ENCODE measurements at regions not wholly inside any gene's neighbourhood (a gene's known extent, or its start where the extent isn't known, plus 50 kb on each side); places are given as distances from the start of the nearest gene placed in this dataset.

- no peak for DNase-seq
Measured at GRCh38 chr10:107933076-107933475, 768.6 kb upstream of the SORCS1 start.

- DNase-seq = no peak
Measured at GRCh38 chr10:107931808-107932207, 767.3 kb upstream of the SORCS1 start.

GRCh38 chr10:107930037-107930436, 765.5 kb upstream of the SORCS1 start:
- no peak for DNase-seq

GRCh38 chr10:107924458-107924857, 760.0 kb upstream of the SORCS1 start:
- no peak for DNase-seq

- no peak for DNase-seq
Measured at GRCh38 chr10:107919626-107920235, 755.2 kb upstream of the SORCS1 start.

- no peak for DNase-seq
Measured at GRCh38 chr10:107918171-107918570, 753.7 kb upstream of the SORCS1 start.

GRCh38 chr10:107915215-107915610, 750.7 kb upstream of the SORCS1 start:
- DNase-seq = no peak

GRCh38 chr10:107914450-107915214, 750.1 kb upstream of the SORCS1 start:
- no peak for DNase-seq

- DNase-seq = no peak
Measured at GRCh38 chr10:107913317-107914294, 749.1 kb upstream of the SORCS1 start.

- no peak for DNase-seq
Measured at GRCh38 chr10:107901076-107901475, 736.6 kb upstream of the SORCS1 start.

GRCh38 chr10:107900131-107900530, 735.6 kb upstream of the SORCS1 start:
- no peak for DNase-seq

GRCh38 chr10:107899502-107900062, 735.1 kb upstream of the SORCS1 start:
- no peak for DNase-seq

GRCh38 chr10:107899075-107899474, 734.6 kb upstream of the SORCS1 start:
- DNase-seq = no peak

- DNase-seq = no peak
Measured at GRCh38 chr10:107898392-107898791, 733.9 kb upstream of the SORCS1 start.

- no peak for DNase-seq
Measured at GRCh38 chr10:107894516-107894915, 730.0 kb upstream of the SORCS1 start.

- DNase-seq = no peak
Measured at GRCh38 chr10:107889105-107889504, 724.6 kb upstream of the SORCS1 start.

- DNase-seq = no peak
Measured at GRCh38 chr10:107880185-107880584, 715.7 kb upstream of the SORCS1 start.

GRCh38 chr10:107873007-107873406, 708.5 kb upstream of the SORCS1 start:
- DNase-seq = no peak

GRCh38 chr10:107865691-107866090, 701.2 kb upstream of the SORCS1 start:
- DNase-seq = no peak

- no peak for DNase-seq
Measured at GRCh38 chr10:107859065-107859464, 694.6 kb upstream of the SORCS1 start.

- no peak for DNase-seq
Measured at GRCh38 chr10:107856047-107856315, 691.5 kb upstream of the SORCS1 start.

GRCh38 chr10:107855301-107856046, 691.0 kb upstream of the SORCS1 start:
- DNase-seq = no peak
